Heart left ventricle (tissue), 16 donors: ENCODE measurements at regions not wholly inside any gene's neighbourhood (a gene's known extent, or its start where the extent isn't known, plus 50 kb on each side); places are given as distances from the start of the nearest gene placed in this dataset.

ENCODE experiments used
- ATAC-seq, 4 donors: fragments of 200-7000 bp; cut with Tn5 transposase; one replicate each; pipeline ENCODE4 v1.9.1; 2020 to 2022; ENCODE audit warnings: moderate library complexity in 4 of 4, mild to moderate bottlenecking in 3 of 4, moderate number of reproducible peaks in 1 of 4
- DNase-seq, 5 donors: peaks; one replicate each; pipeline ENCODE4 v3.0.0-alpha.2; 2020
- H3K27ac ChIP-seq, 12 donors: fragments of 200-600 bp; sonication (generic) in 4 of 12; one replicate each; pipeline versions ENCODE4 v1.5.0 to v1.8.0; 2016 to 2022; ENCODE audit warnings: mild to moderate bottlenecking in 2 of 12
- H3K27me3 ChIP-seq, 9 donors: fragments of 200-600 bp; sonication (generic) in 2 of 9; one replicate each; pipeline versions ENCODE4 v1.5.1 to v1.8.0; 2016 to 2022; ENCODE audit warnings: mild to moderate bottlenecking in 3 of 9
- H3K36me3 ChIP-seq, 9 donors: fragments of 200-600 bp; sonication (generic) in 2 of 9; one replicate each; pipeline versions ENCODE4 v1.5.0 to v1.8.0; 2018 to 2022; ENCODE audit warnings: mild to moderate bottlenecking in 2 of 9
- H3K4me1 ChIP-seq, 12 donors: fragments of 200-600 bp; sonication (generic) in 4 of 12; one replicate each; pipeline versions ENCODE4 v1.5.0 to v1.8.0; 2016 to 2022; ENCODE audit warnings: mild to moderate bottlenecking in 3 of 12
- H3K4me3 ChIP-seq, 12 donors: fragments of 200-600 bp; sonication (generic) in 4 of 12; one replicate each; pipeline versions ENCODE4 v1.5.0 to v1.8.0; 2017 to 2022; ENCODE audit warnings: mild to moderate bottlenecking in 9 of 12, moderate library complexity in 4 of 12
- H3K9me3 ChIP-seq, 12 donors: fragments of 200-600 bp; sonication (generic) in 4 of 12; one replicate each; pipeline versions ENCODE4 v1.5.0 to v1.8.0; 2016 to 2022; ENCODE audit warnings: mild to moderate bottlenecking in 1 of 12
- CTCF ChIP-seq, 12 donors: fragments of 200-600 bp; sonication (generic) in 4 of 12; IDR thresholded peaks; one replicate each; pipeline versions ENCODE4 v1.5.0 to v1.8.0; 2018 to 2022; ENCODE audit warnings: antibody characterized with exemption in 12 of 12, mild to moderate bottlenecking in 5 of 12
- POLR2A ChIP-seq, 2 donors: fragments of 450-650 bp; IDR thresholded peaks; one replicate each; pipeline ENCODE4 v1.6.1; 2017; ENCODE audit warnings: antibody characterized with exemption in 2 of 2, mild to moderate bottlenecking in 2 of 2, moderate library complexity in 2 of 2
- WGBS, 4 donors: extraction: QIAGEN DNeasy Blood & Tissue Kit in 2 of 4; methylation state at CpG; one replicate each; pipeline versions ENCODE4 v1.1.5 to v1.1.7; 2013 to 2018; 5-methylcytosine and 5-hydroxymethylcytosine counted together
- intact Hi-C, 10 donors: fragments of 100-400 bp; cut with DNase I; formaldehyde crosslinking; loops; one replicate each; pipeline versions ENCODE4 v1.11.1 to v1.14.2; 2022
- donor health status: ischemic (EF 13 %, LVEDD 7.1; RV severe dilation, severe dysfunction).
- donor health status: healthy with polysubstance abuse.
- donor health status: DM: no; HTN: yes; CAD: no.
- donor health status: DM: no; HTN: no; CAD: no.
- donor health status: ischemic (EF 25% LVEDD 6.9; RV normal size, moderate dysfunction).
- donor health status: ischemic (EF 25% LVEDD 5.7; RV mildly dilated, moderate dysfunction).
- donor health status: healthy.
- donor health status: DM: yes; HTN: yes; CAD: no.
- donor health status: ischemic (EF 35%, LVEDD 5.7; RV mildly dilated, moderate dysfunction).
- donor health status: nonischemic (EF 11% LVEDD 7.7; RV severe dilation, severe dysfunction).
- donor health status: DM: yes; HTN: yes; CAD: no.
- donor health status: PGD.
- donor health status: ischemic (EF 29% LVEDD 5.4; RV normal size, mild dysfunction).
- donor health status: nonischemic (EF 23%, LVEDD 6.1; RV moderate dilation, normal function).

- Histone ChIP-seq H3K27me3 (no peaks in the 10 kb centered on the region), H3K4me3 (no peak overlapping the region), H3K36me3 (no peaks in the 10 kb centered on the region), H3K9me3 (no peaks in the 10 kb centered on the region), H3K4me1 (peaks cover 0 to 10% (median 0%) of the 10 kb centered on the region in 12 donors), H3K27ac (no peak overlapping the region)
- ATAC-seq (no peak), DNase-seq (no peak)
- 94 to 97% (median 96%) methylated on average over 5 of the region's 5 CpGs for WGBS, 4 donors
- TF ChIP-seq POLR2A (IDR thresholded peaks at IDR 0.05), result no peak
- TF ChIP-seq CTCF (IDR thresholded peaks at IDR 0.05), result no peak
- intact Hi-C loops, result loop anchor here in 1 of 10 donors (10.0 kb wide), 1 partner anchor 60 kb away; no protein-coding TSS in a partner anchor
Measured at GRCh38 chr15:35764661-35765519, 218.9 kb upstream of the DPH6 start.

GRCh38 chr15:35768949-35769348 is 223.0 kb upstream of the DPH6 start:
- no peaks in the 10 kb centered on the region for H3K36me3 ChIP-seq
- DNase-seq (no peak), ATAC-seq (no peak)
- intact Hi-C loops, result loop anchor here in 1 of 10 donors (10.0 kb wide), 1 partner anchor 64 kb away; no protein-coding TSS in a partner anchor
- 74 to 77% (median 75%) methylated on average over 1 of the region's 1 CpG for WGBS, 4 donors
- H3K27me3 ChIP-seq, result no peaks in the 10 kb centered on the region
- H3K9me3 ChIP-seq, result no peaks in the 10 kb centered on the region
- no peak overlapping the region for H3K27ac ChIP-seq
- H3K4me1 ChIP-seq, result peaks cover 0 to 10% (median 0%) of the 10 kb centered on the region in 12 donors
- TF ChIP-seq POLR2A (IDR thresholded peaks at IDR 0.05), result no peak
- no peak for TF ChIP-seq CTCF (IDR thresholded peaks at IDR 0.05)
- no peak overlapping the region for H3K4me3 ChIP-seq

GRCh38 chr15:35769656-35770055 is 223.7 kb upstream of the DPH6 start:
- DNase-seq (no peak), ATAC-seq (no peak)
- WGBS, 4 donors, result 95 to 98% (median 97%) methylated on average over 2 of the region's 2 CpGs
- no peak overlapping the region for H3K4me3 ChIP-seq
- no peak for TF ChIP-seq CTCF (IDR thresholded peaks at IDR 0.05)
- TF ChIP-seq POLR2A (IDR thresholded peaks at IDR 0.05), result no peak
- no peak overlapping the region for H3K27ac ChIP-seq
- H3K4me1 ChIP-seq, result peaks cover 0 to 10% (median 0%) of the 10 kb centered on the region in 12 donors
- H3K9me3 ChIP-seq, result no peaks in the 10 kb centered on the region
- intact Hi-C loops, result loop anchor here in 1 of 10 donors (10.0 kb wide), 1 partner anchor 65 kb away; no protein-coding TSS in a partner anchor
- H3K27me3 ChIP-seq, result no peaks in the 10 kb centered on the region
- H3K36me3 ChIP-seq, result no peaks in the 10 kb centered on the region

DNA sequence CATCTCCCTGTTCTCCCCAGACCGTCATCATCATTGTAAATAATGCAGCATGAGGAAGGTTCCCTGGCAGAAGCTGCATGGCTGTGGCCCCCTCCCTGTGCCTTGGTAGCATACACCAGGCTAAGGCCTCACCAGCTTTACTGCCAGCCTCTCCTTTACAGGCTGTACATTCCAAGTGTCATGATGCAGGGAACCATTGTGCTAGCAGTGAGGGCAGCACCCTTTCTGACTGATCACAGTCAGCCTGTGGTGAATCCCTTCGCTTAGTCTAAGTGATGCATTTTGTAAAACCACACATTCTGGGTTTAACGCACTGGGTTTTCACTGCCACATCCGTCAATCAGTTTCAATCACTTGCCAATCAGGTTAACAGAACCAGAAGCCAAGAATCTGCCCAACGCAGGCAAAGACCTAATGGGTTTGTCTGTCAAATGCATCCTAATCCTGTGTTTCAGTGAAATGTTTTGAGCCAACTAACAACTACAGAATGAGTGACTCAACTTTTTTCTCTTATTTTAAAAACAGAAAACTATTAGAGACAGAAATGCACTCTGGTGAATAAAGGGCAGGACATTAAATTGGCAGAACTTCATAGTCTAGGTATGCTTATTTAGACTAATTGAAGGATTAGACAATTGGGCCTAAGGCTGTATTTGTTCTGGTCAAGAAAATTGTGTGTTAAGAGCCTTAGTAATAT is 225.9 kb upstream of the DPH6 start:
- Histone ChIP-seq H3K4me1 (no peaks in the 10 kb centered on the region), H3K36me3 (no peaks in the 10 kb centered on the region), H3K4me3 (no peak overlapping the region), H3K27ac (no peak overlapping the region), H3K9me3 (no peaks in the 10 kb centered on the region), H3K27me3 (no peaks in the 10 kb centered on the region)
- DNase-seq, result no peak
- no peak for ATAC-seq
- no peak for TF ChIP-seq CTCF (IDR thresholded peaks at IDR 0.05)
- no peak for TF ChIP-seq POLR2A (IDR thresholded peaks at IDR 0.05)
- intact Hi-C loops, result no loop called here
- 78 to 97% (median 90%) methylated on average over 4 to 5 of the region's 5 CpGs for WGBS, 4 donors
